SK-MEL-5 (cell line): ENCODE measurements at regions not wholly inside any gene's neighbourhood (a gene's known extent, or its start where the extent isn't known, plus 50 kb on each side); places are given as distances from the start of the nearest gene placed in this dataset.

Experiments used
- DNase-seq: peaks from one replicate; pipeline ENCODE4 v3.0.0-alpha.2; 2016; ENCODE audit warnings: low read depth, low spot score
- in situ Hi-C: cut with HindIII; loops from 2 replicates; pipeline ENCODE4 v1.10.0; 2016; ENCODE audit warnings: low sequenced_read_pairs, high pct_unique_total_duplicates, low pct_unique_long_range_greater_than_20kb

GRCh38 chr7:25311346-25311745, 83.1 kb upstream of the NPVF start:
- no peak for DNase-seq
- in situ Hi-C loops: no loop called here

GRCh38 chr7:25312968-25313367, 84.7 kb upstream of the NPVF start:
- in situ Hi-C loops: no loop called here
- no peak for DNase-seq

GRCh38 chr7:25313526-25313925, 85.2 kb upstream of the NPVF start:
- no peak for DNase-seq

GRCh38 chr7:25314094-25314730, 85.9 kb upstream of the NPVF start:
- in situ Hi-C loops: no loop called here
- peak; percentile 15 for DNase-seq

More at GRCh38 chr7:25313526-25313925, 85.2 kb upstream of the NPVF start:
- in situ Hi-C loops: no loop called here

GRCh38 chr7:25314731-25315267, 86.5 kb upstream of the NPVF start:
- in situ Hi-C loops: no loop called here

GRCh38 chr7:25316366-25316765, 88.1 kb upstream of the NPVF start:
- in situ Hi-C loops: no loop called here
- DNase-seq: no peak

More at GRCh38 chr7:25314731-25315267, 86.5 kb upstream of the NPVF start:
- no peak for DNase-seq

- DNase-seq: no peak
- in situ Hi-C loops: no loop called here
Measured at GRCh38 chr7:25318047-25318446, 89.8 kb upstream of the NPVF start.

GRCh38 chr7:25319707-25320106, 91.4 kb upstream of the NPVF start:
- no peak for DNase-seq
- in situ Hi-C loops: no loop called here

GRCh38 chr7:25320791-25321190, 92.5 kb upstream of the NPVF start:
- no peak for DNase-seq
- in situ Hi-C loops: no loop called here

GRCh38 chr7:25321424-25321823, 93.1 kb upstream of the NPVF start:
- no peak for DNase-seq
- in situ Hi-C loops: no loop called here

GRCh38 chr7:25322473-25322872, 94.2 kb upstream of the NPVF start:
- in situ Hi-C loops: no loop called here
- DNase-seq: no peak

GRCh38 chr7:25325186-25325757, 97.0 kb upstream of the NPVF start:
- in situ Hi-C loops: no loop called here
- no peak for DNase-seq

GRCh38 chr7:25326501-25327156, 98.3 kb upstream of the NPVF start:
- in situ Hi-C loops: no loop called here
- DNase-seq: no peak

- in situ Hi-C loops: no loop called here
- no peak for DNase-seq
Measured at GRCh38 chr7:25329815-25330214, 101.5 kb upstream of the NPVF start.

- in situ Hi-C loops: no loop called here
Measured at GRCh38 chr7:25333296-25333928, 105.1 kb upstream of the NPVF start.

GRCh38 chr7:25347360-25348066, 119.2 kb upstream of the NPVF start:
- no peak for DNase-seq
- in situ Hi-C loops: no loop called here

More at GRCh38 chr7:25333296-25333928, 105.1 kb upstream of the NPVF start:
- DNase-seq: no peak

- in situ Hi-C loops: no loop called here
- no peak for DNase-seq
Measured at GRCh38 chr7:25348104-25348503, 119.8 kb upstream of the NPVF start.
